HFFc6 (cell line): ENCODE measurements at regions not wholly inside any gene's neighbourhood (a gene's known extent, or its start where the extent isn't known, plus 50 kb on each side); places are given as distances from the start of the nearest gene placed in this dataset.
"Not testable (repeated sequence)": the region's sequence is repeated elsewhere in the genome, so short reads cannot be mapped to it uniquely, and the experiment has no call there.

Experiments used
- DNase-seq: peaks from one replicate; pipeline ENCODE4 v3.0.0-alpha.2; 2018
- H3K27ac Mint-ChIP-seq: 2 replicates; pipeline ENCODE4 v1.8.0; 2020; ENCODE audit warnings: mild to moderate bottlenecking, mixed read lengths
- H3K27me3 Mint-ChIP-seq: 2 replicates; pipeline ENCODE4 v1.8.0; 2021; ENCODE audit warnings: mild to moderate bottlenecking, moderate library complexity, mixed read lengths; ENCODE audit not compliant: insufficient read depth
- H3K36me3 Mint-ChIP-seq: 2 replicates; pipeline ENCODE4 v1.8.0; 2021; ENCODE audit warnings: low read depth, mixed read lengths
- H3K4me1 Mint-ChIP-seq: 2 replicates; pipeline ENCODE4 v1.8.0; 2020; ENCODE audit warnings: low read depth, mixed read lengths
- H3K4me3 Mint-ChIP-seq: 2 replicates; pipeline ENCODE4 v1.8.0; 2020; ENCODE audit warnings: mild to moderate bottlenecking, moderate library complexity, mixed read lengths
- H3K9me3 Mint-ChIP-seq: 2 replicates; pipeline ENCODE4 v1.8.0; 2020; ENCODE audit warnings: mild to moderate bottlenecking, mixed read lengths
- TF ChIP-seq, protein P1 (sequence below): fragments of 200-600 bp; sonication (generic); IDR thresholded peaks from 2 replicates; pipeline ENCODE4 v1.5.0; 2021; ENCODE audit warnings: antibody characterized with exemption, mild to moderate bottlenecking

DNA sequence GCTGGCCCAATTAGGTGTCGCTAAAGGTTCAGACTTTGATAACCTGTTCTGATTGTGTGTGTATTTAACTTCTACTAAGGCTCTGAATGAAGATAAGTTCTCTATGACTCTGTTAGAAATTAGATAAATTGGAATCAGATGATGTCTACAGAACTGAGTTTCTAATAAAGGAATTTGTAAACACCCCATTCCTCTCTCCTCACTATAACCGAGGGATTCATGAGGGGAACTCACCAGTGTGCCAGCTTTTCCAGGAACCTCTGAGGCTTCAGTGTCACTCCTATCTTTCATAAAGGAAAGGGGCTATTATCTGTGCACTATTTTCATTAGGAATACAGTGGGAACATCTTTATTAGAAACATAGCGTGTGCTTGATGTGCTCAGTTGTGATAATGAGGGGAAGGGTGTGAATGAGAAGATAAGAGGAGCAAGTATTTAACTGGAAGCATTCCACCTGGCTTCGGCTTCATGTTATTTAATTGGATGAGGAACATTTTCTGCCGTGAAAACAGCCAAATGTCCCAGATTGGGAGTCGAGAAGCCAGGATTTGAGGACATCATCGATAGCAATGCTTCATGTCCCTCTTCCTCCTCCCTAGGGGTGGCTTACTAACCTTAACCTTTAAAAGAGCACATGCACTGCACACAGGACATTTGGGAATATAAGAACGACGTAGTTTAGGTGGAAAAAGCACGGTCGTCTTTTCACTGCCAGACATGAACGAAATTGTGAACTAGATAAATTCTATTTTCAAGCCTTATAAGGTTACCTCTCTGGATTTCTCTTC, 84.8 kb upstream of the TCF4 start:
- Mint-ChIP-seq H3K27me3 (peaks cover 3% of the 10 kb centered on the region; the same call in 1 of the 2 replicates), H3K4me3 (peak overlapping the region; percentile 31; the same call in 1 of the 2 replicates), H3K9me3 (peaks cover 10% of the 10 kb centered on the region; the same call in 1 of the 2 replicates), H3K4me1 (peaks cover 13% of the 10 kb centered on the region), H3K36me3 (peaks cover 8% of the 10 kb centered on the region; the same call in 1 of the 2 replicates), H3K27ac (no peak overlapping the region)
- TF ChIP-seq, protein P1, sequence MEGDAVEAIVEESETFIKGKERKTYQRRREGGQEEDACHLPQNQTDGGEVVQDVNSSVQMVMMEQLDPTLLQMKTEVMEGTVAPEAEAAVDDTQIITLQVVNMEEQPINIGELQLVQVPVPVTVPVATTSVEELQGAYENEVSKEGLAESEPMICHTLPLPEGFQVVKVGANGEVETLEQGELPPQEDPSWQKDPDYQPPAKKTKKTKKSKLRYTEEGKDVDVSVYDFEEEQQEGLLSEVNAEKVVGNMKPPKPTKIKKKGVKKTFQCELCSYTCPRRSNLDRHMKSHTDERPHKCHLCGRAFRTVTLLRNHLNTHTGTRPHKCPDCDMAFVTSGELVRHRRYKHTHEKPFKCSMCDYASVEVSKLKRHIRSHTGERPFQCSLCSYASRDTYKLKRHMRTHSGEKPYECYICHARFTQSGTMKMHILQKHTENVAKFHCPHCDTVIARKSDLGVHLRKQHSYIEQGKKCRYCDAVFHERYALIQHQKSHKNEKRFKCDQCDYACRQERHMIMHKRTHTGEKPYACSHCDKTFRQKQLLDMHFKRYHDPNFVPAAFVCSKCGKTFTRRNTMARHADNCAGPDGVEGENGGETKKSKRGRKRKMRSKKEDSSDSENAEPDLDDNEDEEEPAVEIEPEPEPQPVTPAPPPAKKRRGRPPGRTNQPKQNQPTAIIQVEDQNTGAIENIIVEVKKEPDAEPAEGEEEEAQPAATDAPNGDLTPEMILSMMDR = no peak
- DNase-seq = no peak

DNA sequence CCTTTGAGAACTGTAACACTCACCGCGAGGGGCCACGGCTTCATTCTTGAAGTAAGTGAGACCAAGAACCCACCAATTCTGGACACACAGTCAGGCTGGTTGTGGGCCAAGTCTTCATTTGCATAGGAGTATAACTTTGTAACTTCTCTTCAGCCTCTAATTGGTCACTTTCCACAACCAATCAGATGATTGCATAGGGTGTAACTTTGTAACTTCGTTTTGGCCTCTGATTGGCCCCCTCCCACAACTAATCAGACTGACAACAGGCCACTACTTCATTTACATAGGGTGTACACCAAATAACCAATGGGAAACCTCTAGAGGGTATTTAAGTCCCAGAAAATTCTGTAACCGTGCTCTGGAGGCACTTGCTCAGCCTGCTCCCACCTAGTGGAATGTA, 77.5 kb upstream of the TCF4 start:
- no peak overlapping the region for H3K27ac Mint-ChIP-seq
- no peaks in the 10 kb centered on the region for H3K36me3 Mint-ChIP-seq
- TF ChIP-seq, protein P1 = no peak
- no peaks in the 10 kb centered on the region for H3K4me1 Mint-ChIP-seq
- H3K4me3 Mint-ChIP-seq = no peak overlapping the region
- H3K9me3 Mint-ChIP-seq = no peaks in the 10 kb centered on the region
- DNase-seq = no peak
- peaks cover 3% of the 10 kb centered on the region for H3K27me3 Mint-ChIP-seq

DNA sequence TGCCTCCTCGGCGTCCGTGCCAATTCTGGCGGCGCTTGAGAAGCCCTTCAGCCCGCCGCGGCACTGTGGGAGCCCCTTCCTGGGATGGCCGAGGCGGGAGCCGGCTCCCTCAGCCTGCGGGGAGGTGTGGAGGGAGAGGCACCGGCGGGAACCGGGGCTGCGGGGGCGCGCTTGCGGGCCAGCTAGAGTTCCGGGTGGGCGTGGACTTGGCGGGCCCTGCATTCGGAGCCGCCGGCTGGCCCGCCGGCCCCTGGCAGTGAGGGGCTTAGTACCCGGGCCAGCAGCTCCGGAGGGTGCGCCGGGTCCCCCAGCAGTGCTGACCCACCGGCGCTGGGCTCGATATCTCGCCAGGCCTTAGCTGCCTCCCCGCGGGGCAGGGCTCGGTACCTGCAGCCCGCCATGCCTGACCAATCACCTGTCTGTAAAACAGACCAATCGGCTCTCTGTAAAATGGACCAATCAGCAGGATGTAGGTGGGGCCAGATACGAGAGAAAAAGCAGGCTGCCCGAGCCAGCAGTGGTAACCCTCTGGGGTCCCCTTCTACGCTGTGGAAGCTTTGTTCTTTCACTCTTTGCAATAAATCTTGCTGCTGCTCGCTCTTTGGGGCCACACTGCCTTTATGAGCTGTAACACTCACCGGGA, 76.9 kb upstream of the TCF4 start:
- H3K4me1 Mint-ChIP-seq, H3K36me3 Mint-ChIP-seq, H3K27ac Mint-ChIP-seq, DNase-seq, H3K4me3 Mint-ChIP-seq, H3K27me3 Mint-ChIP-seq, H3K9me3 Mint-ChIP-seq: not testable (repeated sequence)

DNA sequence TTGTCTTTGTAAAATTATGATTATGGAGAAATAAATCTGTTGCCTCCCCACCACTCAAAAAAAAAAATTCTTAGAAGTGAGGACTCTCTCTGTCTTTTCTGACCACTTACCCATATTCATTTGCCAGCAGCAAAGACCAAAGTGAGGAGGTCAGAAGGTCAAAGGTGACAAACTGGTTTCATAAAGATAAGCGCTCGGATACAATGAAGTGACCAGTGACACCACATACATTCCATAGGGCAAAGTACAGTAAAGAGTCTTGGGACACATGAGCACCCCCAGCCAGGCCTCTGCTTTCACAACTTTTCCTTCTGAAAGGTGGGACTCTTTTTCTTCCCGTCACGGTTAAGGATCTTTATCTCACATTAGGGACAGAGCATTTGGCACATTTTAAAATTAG, 75.9 kb upstream of the TCF4 start:
- H3K27me3 Mint-ChIP-seq = peaks cover under 1% of the 10 kb centered on the region
- H3K27ac Mint-ChIP-seq = no peak overlapping the region
- H3K36me3 Mint-ChIP-seq = no peaks in the 10 kb centered on the region
- H3K9me3 Mint-ChIP-seq = no peaks in the 10 kb centered on the region
- TF ChIP-seq, protein P1 = no peak
- no peak overlapping the region for H3K4me3 Mint-ChIP-seq
- no peak for DNase-seq
- no peaks in the 10 kb centered on the region for H3K4me1 Mint-ChIP-seq

DNA sequence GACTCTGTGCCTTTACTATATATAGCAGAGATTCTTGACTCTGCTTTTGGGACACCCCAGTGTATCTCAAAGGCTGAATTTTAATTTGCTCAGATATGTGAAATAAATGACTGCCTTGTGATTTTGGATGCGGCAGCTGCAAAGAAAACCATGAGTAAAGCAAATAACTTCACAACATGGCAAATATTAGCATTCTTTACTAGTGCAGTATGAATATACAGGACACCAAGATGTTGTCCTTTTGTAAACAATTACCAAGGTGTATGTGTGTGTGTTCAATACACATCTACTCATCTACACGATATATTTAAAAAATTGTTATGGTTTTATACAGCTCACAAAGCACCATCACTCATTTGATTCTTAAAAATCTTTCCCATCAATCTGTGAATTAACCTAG, 70.6 kb upstream of the TCF4 start:
- no peak overlapping the region for H3K27ac Mint-ChIP-seq
- H3K9me3 Mint-ChIP-seq = no peaks in the 10 kb centered on the region
- DNase-seq = no peak

More for the DNA sequence above, 70.6 kb upstream of the TCF4 start:
- Mint-ChIP-seq H3K27me3 (no peaks in the 10 kb centered on the region; the same call in none of the 2 replicates), H3K4me1 (no peaks in the 10 kb centered on the region), H3K4me3 (no peak overlapping the region), H3K36me3 (no peaks in the 10 kb centered on the region; the same call in 1 of the 2 replicates)
- TF ChIP-seq, protein P1 = no peak
